Activated CD8-positive, alpha-beta T cell treated with anti-CD3 and anti-CD28 coated beads for 36 hours (primary cell): ENCODE measurements at regions not wholly inside any gene's neighbourhood (a gene's known extent, or its start where the extent isn't known, plus 50 kb on each side); places are given as distances from the start of the nearest gene placed in this dataset.

Experiments used
- ATAC-seq: fragments of 200-7000 bp; cut with Tn5 transposase; one replicate; pipeline ENCODE4 v1.10.0; 2021; ENCODE audit warnings: mild to moderate bottlenecking, moderate library complexity
- CTCF ChIA-PET: fragments of 350-600 bp; sonication (Branson Sonifier 250); formaldehyde crosslinking; loops from one replicate; lab custom pipeline; 2021; ENCODE audit warnings: antibody characterized with exemption; lab: Charles Lee
- POLR2A ChIA-PET: fragments of 350-600 bp; sonication (Branson Sonifier 250); formaldehyde crosslinking; loops from one replicate; lab custom pipeline; 2021; ENCODE audit warnings: antibody characterized with exemption; lab: Charles Lee
- DNase-seq: peaks from one replicate; pipeline ENCODE4 v3.0.0-alpha.2; 2020
- H3K27ac Mint-ChIP-seq: one replicate; pipeline ENCODE4 v1.8.0; 2021; ENCODE audit warnings: mild to moderate bottlenecking, mixed read lengths
- H3K27me3 Mint-ChIP-seq: one replicate; pipeline ENCODE4 v1.8.0; 2021; ENCODE audit warnings: mixed read lengths
- H3K36me3 Mint-ChIP-seq: one replicate; pipeline ENCODE4 v1.8.0; 2021; ENCODE audit warnings: low read depth, mixed read lengths
- H3K4me1 Mint-ChIP-seq: one replicate; pipeline ENCODE4 v1.8.0; 2021; ENCODE audit warnings: low read depth, mixed read lengths
- H3K4me3 Mint-ChIP-seq: one replicate; pipeline ENCODE4 v1.8.0; 2021; ENCODE audit warnings: mild to moderate bottlenecking, moderate library complexity, mixed read lengths
- H3K9me3 Mint-ChIP-seq: one replicate; pipeline ENCODE4 v1.8.0; 2021; ENCODE audit warnings: mixed read lengths
- CTCF ChIP-seq: fragments of 200-600 bp; IDR thresholded peaks from one replicate; pipeline ENCODE4 v1.8.0; 2022; ENCODE audit warnings: antibody characterized with exemption, mild to moderate bottlenecking
- intact Hi-C: fragments of 100-400 bp; cut with micrococcal nuclease; formaldehyde crosslinking; loops from one replicate; pipeline ENCODE4 v1.10.0; 2022

- intact Hi-C loops: no loop called here
- no peaks in the 10 kb centered on the region for H3K27me3 Mint-ChIP-seq
- no peak overlapping the region for H3K27ac Mint-ChIP-seq
- ATAC-seq (no peak), DNase-seq (no peak)
- POLR2A ChIA-PET: no interaction called here
- H3K4me3 Mint-ChIP-seq: no peak overlapping the region
- no peaks in the 10 kb centered on the region for H3K4me1 Mint-ChIP-seq
- H3K36me3 Mint-ChIP-seq: no peaks in the 10 kb centered on the region
- H3K9me3 Mint-ChIP-seq: no peaks in the 10 kb centered on the region
- CTCF ChIA-PET: no interaction called here
- no peak for TF ChIP-seq CTCF
Measured at GRCh38 chr18:22268641-22269128, 99.3 kb downstream of the GATA6 start.

GRCh38 chr18:22267697-22268096 is 98.3 kb downstream of the GATA6 start:
- H3K9me3 Mint-ChIP-seq: no peaks in the 10 kb centered on the region
- H3K36me3 Mint-ChIP-seq: no peaks in the 10 kb centered on the region
- no peak overlapping the region for H3K27ac Mint-ChIP-seq
- H3K4me1 Mint-ChIP-seq: no peaks in the 10 kb centered on the region
- H3K27me3 Mint-ChIP-seq: no peaks in the 10 kb centered on the region
- intact Hi-C loops: no loop called here
- ChIA-PET POLR2A (no interaction called here), CTCF (no interaction called here)
- ATAC-seq (no peak), DNase-seq (no peak)
- no peak for TF ChIP-seq CTCF
- no peak overlapping the region for H3K4me3 Mint-ChIP-seq

GRCh38 chr18:22267225-22267624 is 97.8 kb downstream of the GATA6 start:
- Mint-ChIP-seq H3K27me3 (no peaks in the 10 kb centered on the region), H3K9me3 (no peaks in the 10 kb centered on the region), H3K27ac (no peak overlapping the region)

GRCh38 chr18:22265838-22266237 is 96.4 kb downstream of the GATA6 start:
- CTCF ChIA-PET: no interaction called here
- ATAC-seq: no peak
- POLR2A ChIA-PET: interaction anchor here (0.6 kb wide), 1 partner anchor 29 kb away, joined by 3 read pairs; no protein-coding TSS in a partner anchor
- Mint-ChIP-seq H3K4me1 (no peaks in the 10 kb centered on the region), H3K27me3 (no peaks in the 10 kb centered on the region), H3K36me3 (no peaks in the 10 kb centered on the region), H3K9me3 (no peaks in the 10 kb centered on the region), H3K27ac (no peak overlapping the region), H3K4me3 (no peak overlapping the region)
- DNase-seq: no peak
- TF ChIP-seq CTCF: no peak
- intact Hi-C loops: no loop called here

More at GRCh38 chr18:22267225-22267624, 97.8 kb downstream of the GATA6 start:
- DNase-seq: no peak
- CTCF ChIA-PET: no interaction called here
- no peak for TF ChIP-seq CTCF
- Mint-ChIP-seq H3K4me3 (no peak overlapping the region), H3K4me1 (no peaks in the 10 kb centered on the region), H3K36me3 (no peaks in the 10 kb centered on the region)
- intact Hi-C loops: no loop called here
- POLR2A ChIA-PET: no interaction called here
- ATAC-seq: no peak

GRCh38 chr18:22260208-22260820 is 90.9 kb downstream of the GATA6 start:
- ATAC-seq (no peak), DNase-seq (no peak)
- Mint-ChIP-seq H3K4me1 (peaks cover 2% of the 10 kb centered on the region), H3K36me3 (no peaks in the 10 kb centered on the region), H3K9me3 (no peaks in the 10 kb centered on the region), H3K27me3 (no peaks in the 10 kb centered on the region), H3K4me3 (no peak overlapping the region), H3K27ac (no peak overlapping the region)
- no peak for TF ChIP-seq CTCF
- ChIA-PET POLR2A (no interaction called here), CTCF (no interaction called here)
- intact Hi-C loops: no loop called here
